BE2C (cell line): ENCODE measurements at regions not wholly inside any gene's neighbourhood (a gene's known extent, or its start where the extent isn't known, plus 50 kb on each side); places are given as distances from the start of the nearest gene placed in this dataset.

Experiments used
- DNase-seq: peaks from one replicate; pipeline ENCODE4 v3.0.0-alpha.2; 2020
- H3K27me3 ChIP-seq: fragments of 250-450 bp; sonication (Bioruptor Pico); 2 replicates; pipeline ENCODE4 v1.5.1; 2020; ENCODE audit warnings: mild to moderate bottlenecking
- H3K36me3 ChIP-seq: fragments of 250-450 bp; sonication (Bioruptor Pico); 2 replicates; pipeline ENCODE4 v1.5.1; 2020; ENCODE audit warnings: mild to moderate bottlenecking
- H3K4me1 ChIP-seq: fragments of 250-450 bp; sonication (Bioruptor Pico); 2 replicates; pipeline ENCODE4 v1.5.1; 2020
- H3K4me3 ChIP-seq: 2 replicates; pipeline ENCODE4 v1.5.1; 2011; ENCODE audit warnings: low read depth, low read length
- H3K9me3 ChIP-seq: fragments of 250-450 bp; sonication (Bioruptor Pico); 2 replicates; pipeline ENCODE4 v1.5.1; 2020
- CTCF ChIP-seq: IDR thresholded peaks from 2 replicates; pipeline ENCODE4 v1.5.1; 2012; ENCODE audit warnings: mild to moderate bottlenecking, low read depth, low read length

- Histone ChIP-seq H3K4me3 (no peak overlapping the region), H3K36me3 (no peaks in the 10 kb centered on the region), H3K4me1 (no peaks in the 10 kb centered on the region), H3K9me3 (no peaks in the 10 kb centered on the region), H3K27me3 (no peaks in the 10 kb centered on the region)
- no peak for DNase-seq
- no peak for TF ChIP-seq CTCF
Measured at GRCh38 chr9:79362100-79363081, 209.4 kb upstream of the TLE4 start.

- H3K4me1 ChIP-seq: no peaks in the 10 kb centered on the region
- H3K4me3 ChIP-seq: no peak overlapping the region
- TF ChIP-seq CTCF: no peak
- no peaks in the 10 kb centered on the region for H3K36me3 ChIP-seq
- no peak for DNase-seq
- H3K27me3 ChIP-seq: no peaks in the 10 kb centered on the region
- H3K9me3 ChIP-seq: no peaks in the 10 kb centered on the region; the same call in 1 of the 2 replicates
Measured at GRCh38 chr9:79369676-79370075, 202.1 kb upstream of the TLE4 start.

- Histone ChIP-seq H3K36me3 (no peaks in the 10 kb centered on the region), H3K4me3 (no peak overlapping the region), H3K4me1 (no peaks in the 10 kb centered on the region), H3K27me3 (no peaks in the 10 kb centered on the region), H3K9me3 (no peaks in the 10 kb centered on the region; the same call in 1 of the 2 replicates)
- TF ChIP-seq CTCF: no peak
- DNase-seq: no peak
Measured at GRCh38 chr9:79371301-79371700, 200.5 kb upstream of the TLE4 start.

- DNase-seq: no peak
- H3K9me3 ChIP-seq: no peaks in the 10 kb centered on the region; the same call in 1 of the 2 replicates
- H3K36me3 ChIP-seq: no peaks in the 10 kb centered on the region
- TF ChIP-seq CTCF: no peak
- no peak overlapping the region for H3K4me3 ChIP-seq
- H3K27me3 ChIP-seq: no peaks in the 10 kb centered on the region
- H3K4me1 ChIP-seq: no peaks in the 10 kb centered on the region
Measured at GRCh38 chr9:79371948-79372555, 199.7 kb upstream of the TLE4 start.

- no peak for TF ChIP-seq CTCF
- Histone ChIP-seq H3K4me3 (no peak overlapping the region), H3K9me3 (no peaks in the 10 kb centered on the region; the same call in 1 of the 2 replicates), H3K27me3 (no peaks in the 10 kb centered on the region), H3K4me1 (no peaks in the 10 kb centered on the region), H3K36me3 (no peaks in the 10 kb centered on the region)
- no peak for DNase-seq
Measured at GRCh38 chr9:79377339-79377855, 194.4 kb upstream of the TLE4 start.
